DND-41 (cell line): ENCODE measurements at regions not wholly inside any gene's neighbourhood (a gene's known extent, or its start where the extent isn't known, plus 50 kb on each side); places are given as distances from the start of the nearest gene placed in this dataset.

Source experiments
- CTCF ChIP-seq: IDR thresholded peaks from 2 replicates; pipeline ENCODE4 v1.5.1; 2012; ENCODE audit warnings: borderline replicate concordance, low read length, moderate library complexity, mild to moderate bottlenecking; ENCODE audit not compliant: poor library complexity, severe bottlenecking; ENCODE audit errors: extremely low read depth
- EZH2 ChIP-seq: IDR thresholded peaks from 3 replicates; pipeline ENCODE4 v1.6.1; 2012; ENCODE audit warnings: borderline replicate concordance, low read depth, mild to moderate bottlenecking, moderate library complexity, low read length, inconsistent platforms; ENCODE audit not compliant: severe bottlenecking

- TF ChIP-seq CTCF, result no peak
- TF ChIP-seq EZH2, result no peak
Measured at GRCh38 chr20:40218971-40219370, 470.1 kb downstream of the MAFB start.
